Stimulated activated naive CD8-positive, alpha-beta T cell treated with anti-CD3 and anti-CD28 coated beads, Interleukin-15, Interleukin-2, amounts not matched to agents 100 U/mL and 50 U/mL, for 24 hours (primary cell): ENCODE measurements at regions not wholly inside any gene's neighbourhood (a gene's known extent, or its start where the extent isn't known, plus 50 kb on each side); places are given as distances from the start of the nearest gene placed in this dataset.

Experiments
- ATAC-seq: fragments of 150-1000 bp; cut with Tn5 transposase; one replicate; pipeline ENCODE4 v1.10.0; 2021
- DNase-seq: peaks from one replicate; pipeline ENCODE4 v3.0.0; 2021

DNA sequence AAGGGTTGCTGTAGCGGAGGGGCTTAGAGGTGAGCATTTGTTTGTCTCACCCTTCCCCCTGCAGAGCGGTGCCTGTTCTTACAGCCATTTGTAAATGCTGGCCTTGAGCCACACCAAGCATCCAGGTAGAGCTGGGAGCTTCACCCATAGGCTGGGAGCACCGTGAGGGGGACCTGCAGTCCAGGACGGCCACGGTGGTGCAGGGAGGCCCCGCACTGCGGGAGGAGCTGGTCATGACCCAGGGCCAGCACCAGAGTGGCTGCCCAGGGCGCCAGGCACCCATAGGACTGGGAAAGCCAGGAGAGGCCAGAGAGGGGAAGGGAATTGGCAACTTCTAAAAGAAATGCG is 197.3 kb upstream of the ADAMTS16 start:
- ATAC-seq (no peak), DNase-seq (no peak)

DNA sequence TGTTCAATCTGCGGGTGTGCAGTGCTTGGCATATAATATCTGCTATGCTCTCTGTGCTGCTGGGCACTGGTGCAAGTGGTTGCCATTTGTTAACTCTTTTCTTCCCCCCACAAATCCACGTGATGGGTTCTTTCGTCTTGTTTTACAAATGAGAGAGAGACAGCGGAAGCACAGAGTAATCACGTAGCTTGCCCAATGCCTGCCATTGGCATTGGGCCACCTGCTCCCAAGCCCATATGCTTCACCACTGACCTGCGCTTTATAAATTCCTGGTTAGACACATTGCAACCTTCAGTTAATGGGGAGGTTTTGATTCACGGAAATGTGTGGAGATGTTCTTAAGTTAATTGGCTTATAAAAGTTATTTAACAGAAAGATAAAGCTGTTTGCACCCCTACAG is 194.8 kb upstream of the ADAMTS16 start:
- no peak for ATAC-seq

DNA sequence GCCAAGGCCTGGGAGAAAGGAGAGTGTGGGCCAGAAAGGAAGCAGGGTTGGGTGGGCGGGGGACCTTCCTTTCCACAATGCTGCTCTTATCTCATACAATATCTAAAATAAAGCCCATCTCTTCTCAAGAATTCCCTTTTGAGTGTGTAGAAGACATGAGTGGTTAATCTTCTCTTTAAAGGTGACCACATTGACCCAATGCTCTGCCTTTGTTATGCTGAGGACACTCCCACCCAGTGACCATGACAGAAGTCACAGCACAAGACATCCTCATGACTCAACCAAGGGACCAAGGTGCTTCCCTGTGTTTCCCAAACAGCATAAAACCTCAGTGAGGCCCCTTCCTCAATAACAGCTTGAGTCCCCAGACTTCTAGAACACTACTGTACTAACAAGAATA is 193.0 kb upstream of the ADAMTS16 start:
- DNase-seq (no peak), ATAC-seq (no peak)

More for the DNA sequence above, 194.8 kb upstream of the ADAMTS16 start:
- no peak for DNase-seq

DNA sequence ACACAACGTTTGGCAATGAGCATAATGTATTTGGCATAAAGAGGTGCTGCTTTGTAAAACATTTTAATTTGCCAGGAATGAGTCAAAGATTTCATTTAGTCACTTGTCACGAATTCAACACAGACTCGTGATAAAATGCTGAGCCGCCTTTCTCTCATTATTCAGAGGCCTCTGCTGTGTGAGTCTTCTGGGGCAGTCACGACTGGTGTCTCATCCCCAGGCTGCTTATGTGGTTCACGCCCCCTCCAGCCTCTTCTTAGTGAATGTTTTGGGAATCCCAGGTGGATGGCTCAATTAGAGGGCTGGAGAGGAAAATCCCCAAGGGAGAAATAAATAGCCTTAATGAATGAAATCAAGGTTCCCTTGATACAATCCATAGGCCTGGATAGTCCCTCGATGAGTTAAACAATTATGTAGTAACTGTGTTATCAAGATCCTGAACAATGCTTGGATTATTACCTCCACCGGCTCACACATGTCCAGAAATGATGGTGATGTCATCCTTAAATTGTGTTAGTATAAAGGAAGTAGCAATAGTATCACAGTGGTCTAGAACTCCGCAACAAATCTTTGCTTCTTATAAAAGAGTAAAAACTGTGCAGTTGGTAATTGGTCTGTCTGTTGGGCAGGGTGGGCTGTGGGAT is 192.1 kb upstream of the ADAMTS16 start:
- ATAC-seq (no peak), DNase-seq (no peak)

DNA sequence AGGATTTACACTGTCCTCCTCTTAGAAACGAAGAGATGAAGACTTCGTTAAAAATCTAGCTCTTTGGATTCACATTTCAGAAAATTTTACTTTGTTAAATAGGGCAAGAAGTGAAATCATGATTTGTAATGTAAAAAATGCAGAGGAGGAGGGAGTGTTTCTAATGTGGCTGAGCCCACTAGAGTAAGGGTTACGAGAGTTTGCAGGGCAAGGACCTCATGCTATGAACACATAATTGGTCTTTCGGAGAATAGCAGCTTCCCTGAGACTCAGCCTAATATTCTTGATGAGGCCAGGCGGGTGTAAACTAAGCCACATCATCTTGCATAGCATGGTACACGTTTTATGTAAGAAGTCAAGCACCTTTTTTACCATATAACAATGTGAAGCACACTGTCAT is 191.0 kb upstream of the ADAMTS16 start:
- ATAC-seq (no peak), DNase-seq (no peak)

DNA sequence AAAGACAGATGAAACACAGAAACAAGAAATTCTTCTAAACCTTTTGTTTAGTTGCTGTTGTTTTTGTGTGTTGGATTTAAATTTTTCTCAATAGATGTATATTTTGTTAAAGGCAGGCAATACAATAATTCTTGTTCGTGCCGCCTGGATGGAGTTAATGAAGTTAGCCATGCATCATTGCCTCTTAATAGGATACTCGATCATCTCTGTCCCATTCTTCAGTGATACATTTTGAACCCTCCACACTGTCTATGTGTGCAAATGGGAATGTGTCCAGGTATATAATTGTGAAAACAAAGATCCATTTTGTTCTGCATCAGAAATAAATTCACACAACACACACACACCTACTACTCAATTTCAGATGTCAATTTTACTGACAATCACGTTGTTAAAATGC is 186.6 kb upstream of the ADAMTS16 start:
- DNase-seq: no peak
- ATAC-seq: no peak

DNA sequence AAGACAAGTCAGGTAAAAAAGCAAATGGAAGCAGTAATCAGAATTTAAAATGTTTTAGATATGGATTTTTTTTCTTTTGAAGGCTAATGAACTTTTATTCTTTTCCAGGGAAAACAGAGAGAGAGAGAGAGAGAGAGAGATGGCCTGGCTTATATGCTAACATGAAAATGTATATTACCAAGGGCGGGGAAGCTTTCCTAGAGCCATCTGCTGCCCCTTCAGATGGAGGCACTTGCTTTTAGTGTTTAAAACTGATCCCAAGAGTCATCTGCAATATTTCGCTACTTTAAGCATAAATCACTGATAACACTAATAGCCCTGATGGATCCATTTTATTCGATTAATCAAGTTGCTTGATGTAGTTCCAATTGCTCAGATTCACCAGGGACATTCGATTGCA is 186.1 kb upstream of the ADAMTS16 start:
- DNase-seq (no peak), ATAC-seq (no peak)

DNA sequence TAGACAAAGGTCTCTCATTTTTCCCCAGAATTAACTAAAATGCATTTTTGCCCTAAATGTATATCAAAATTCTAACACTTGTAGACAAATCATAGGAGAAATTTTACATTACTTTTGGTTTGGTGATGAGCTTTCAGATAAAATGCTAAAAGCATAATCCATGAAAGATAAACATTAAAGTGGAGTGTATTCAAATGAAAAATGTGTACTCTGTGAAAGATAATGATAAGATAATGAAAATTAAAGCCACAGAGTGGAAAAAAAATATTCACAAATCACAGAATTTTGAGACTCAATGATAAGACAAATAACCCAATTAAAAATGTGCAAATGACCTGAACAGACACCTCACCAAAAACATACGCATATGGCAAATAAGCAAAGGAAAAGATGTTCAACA is 176.9 kb upstream of the ADAMTS16 start:
- ATAC-seq (no peak), DNase-seq (no peak)

DNA sequence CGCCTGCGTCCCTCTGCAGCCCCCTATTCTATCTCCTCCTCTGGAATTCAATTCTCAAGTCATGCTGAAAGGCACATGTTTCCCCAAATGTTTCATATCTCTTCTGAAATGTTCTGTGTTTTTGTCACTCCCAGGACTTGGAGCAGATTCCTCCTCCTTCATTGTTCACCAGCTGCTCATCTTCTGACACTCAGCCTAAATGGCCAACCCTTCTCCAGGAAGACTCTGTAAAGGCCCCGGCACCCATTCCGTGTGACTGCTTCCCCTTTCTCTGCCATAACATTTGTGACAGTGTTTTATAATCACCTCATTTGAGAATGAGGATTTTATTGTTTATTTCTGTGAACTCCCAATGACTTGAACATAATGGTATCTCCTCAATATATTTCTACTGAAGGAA is 170.8 kb upstream of the ADAMTS16 start:
- DNase-seq: no peak
- ATAC-seq: no peak

DNA sequence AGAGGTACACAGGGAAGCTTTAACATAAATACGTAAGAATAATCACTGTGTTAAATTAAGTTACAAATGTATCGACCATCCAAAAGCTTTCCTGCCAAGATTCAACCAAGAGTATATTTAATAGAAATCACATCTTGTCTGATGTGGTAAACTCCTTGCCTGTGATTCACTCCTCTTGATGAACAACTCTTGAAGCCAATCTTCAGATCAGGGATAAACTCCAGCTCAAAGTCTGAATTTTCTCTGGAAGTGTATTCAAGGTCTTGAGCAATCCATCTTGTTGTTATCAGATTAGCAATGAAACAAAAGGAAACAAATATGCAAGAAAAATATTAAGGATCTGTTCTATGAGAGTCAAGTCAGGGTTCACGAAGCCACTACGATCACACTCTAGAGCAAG is 170.0 kb upstream of the ADAMTS16 start:
- no peak for DNase-seq
- no peak for ATAC-seq

DNA sequence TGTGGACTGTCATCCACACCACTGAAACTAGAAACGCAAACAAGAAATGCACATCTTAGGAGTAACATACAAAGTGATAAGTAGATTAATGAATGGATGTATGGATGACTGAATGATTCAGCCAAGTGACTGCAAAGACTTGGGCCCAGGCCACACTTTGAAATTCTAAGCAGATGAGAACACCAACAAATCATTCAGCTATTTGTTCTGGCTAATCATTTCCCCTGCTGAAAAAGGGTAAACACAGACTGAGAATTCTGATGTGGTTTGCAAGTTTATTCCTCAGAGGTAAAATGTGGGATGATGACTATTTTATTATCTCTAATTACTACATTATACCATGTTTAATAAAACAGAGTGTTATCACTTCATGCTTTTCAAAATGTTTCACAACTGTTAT is 163.2 kb upstream of the ADAMTS16 start:
- DNase-seq: no peak
- no peak for ATAC-seq

DNA sequence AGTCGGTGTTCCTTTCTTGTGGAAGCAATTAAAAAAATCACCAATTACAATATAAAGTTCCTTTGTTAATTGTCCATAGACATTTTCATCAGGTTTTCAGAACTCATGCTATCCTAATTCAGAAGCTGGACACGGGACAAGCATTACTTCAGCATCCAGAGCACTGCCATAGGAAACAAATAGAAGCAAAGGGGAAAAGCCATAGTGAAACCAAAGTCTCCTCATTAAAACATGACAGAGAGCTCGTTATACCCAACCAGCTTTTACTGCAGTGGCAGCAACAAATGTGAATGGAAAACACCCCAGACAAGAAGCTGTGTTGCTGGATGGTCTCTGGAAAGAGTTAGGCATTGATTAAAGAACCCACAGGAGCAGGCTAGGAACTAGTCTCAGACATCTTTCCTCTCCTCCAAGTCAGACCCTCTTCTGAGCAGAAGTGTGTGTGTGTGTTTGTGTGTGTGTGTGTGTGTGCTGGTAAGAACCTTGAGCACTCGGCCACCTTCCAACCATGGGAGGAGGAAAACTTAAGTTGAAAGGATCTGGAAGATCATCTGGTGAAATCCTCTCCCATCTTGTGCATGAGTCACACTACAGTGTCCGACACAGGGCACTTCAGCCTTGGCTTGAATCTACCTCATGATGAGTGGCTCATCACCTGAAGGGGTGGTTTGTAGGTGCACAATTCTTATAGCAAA is 162.6 kb upstream of the ADAMTS16 start:
- no peak for DNase-seq
- ATAC-seq: no peak

DNA sequence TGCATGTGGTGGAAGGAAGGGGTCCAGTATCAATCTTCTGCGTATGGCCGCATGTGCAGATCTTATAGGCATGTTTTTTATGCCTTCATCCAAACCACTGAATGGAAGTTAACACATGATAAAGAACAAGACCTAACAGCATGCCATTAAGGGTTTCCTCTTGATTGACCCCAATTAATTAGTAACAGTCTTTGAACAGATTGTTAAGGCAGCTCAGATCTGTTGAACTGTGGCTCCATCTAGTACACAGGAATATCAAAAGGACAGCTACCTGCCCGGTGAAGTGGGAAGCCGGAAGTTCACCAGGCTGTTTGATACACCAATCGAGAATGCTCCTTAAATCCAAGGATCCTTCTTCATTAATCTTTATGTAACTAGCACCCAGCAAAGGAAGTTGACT is 159.9 kb upstream of the ADAMTS16 start:
- ATAC-seq (no peak), DNase-seq (no peak)

DNA sequence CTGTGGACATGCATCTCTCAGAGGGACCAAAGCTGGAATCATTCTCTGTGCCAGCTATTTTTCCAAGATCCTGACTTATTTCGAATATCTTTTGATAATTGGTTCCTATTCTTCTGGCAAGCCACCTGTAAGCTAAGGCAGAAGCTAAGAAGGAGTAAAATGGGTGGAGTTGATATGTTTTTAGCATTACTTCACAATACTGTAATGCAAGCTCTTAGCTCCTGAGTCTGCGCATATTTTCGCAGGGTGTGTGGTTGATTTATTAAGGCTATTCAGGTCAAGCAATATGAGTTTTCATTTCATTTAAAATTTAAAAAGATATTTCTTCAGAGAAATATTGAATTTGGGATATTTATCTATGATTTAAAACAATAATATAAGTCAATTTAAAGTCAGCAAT is 158.5 kb upstream of the ADAMTS16 start:
- DNase-seq (no peak), ATAC-seq (no peak)

DNA sequence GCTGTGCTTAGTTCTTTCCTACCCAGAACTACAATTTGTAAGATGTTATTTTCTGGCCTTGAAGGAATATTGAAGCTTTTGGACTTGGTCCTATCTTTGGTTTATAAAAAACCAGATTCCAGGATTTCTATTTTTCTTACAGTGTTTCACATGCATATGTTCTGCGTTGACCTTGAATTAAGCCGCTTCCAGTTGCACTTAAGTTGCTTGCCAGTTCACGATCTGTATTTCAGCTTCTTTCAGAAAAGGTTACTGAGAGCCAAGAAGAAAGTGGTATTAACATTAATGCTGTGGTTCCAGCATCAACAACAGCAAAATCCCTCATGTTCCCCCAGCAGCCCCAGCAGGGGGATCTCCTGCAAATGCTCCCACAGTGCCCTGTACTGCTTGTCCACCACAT is 156.4 kb upstream of the ADAMTS16 start:
- DNase-seq: no peak
- ATAC-seq: no peak

DNA sequence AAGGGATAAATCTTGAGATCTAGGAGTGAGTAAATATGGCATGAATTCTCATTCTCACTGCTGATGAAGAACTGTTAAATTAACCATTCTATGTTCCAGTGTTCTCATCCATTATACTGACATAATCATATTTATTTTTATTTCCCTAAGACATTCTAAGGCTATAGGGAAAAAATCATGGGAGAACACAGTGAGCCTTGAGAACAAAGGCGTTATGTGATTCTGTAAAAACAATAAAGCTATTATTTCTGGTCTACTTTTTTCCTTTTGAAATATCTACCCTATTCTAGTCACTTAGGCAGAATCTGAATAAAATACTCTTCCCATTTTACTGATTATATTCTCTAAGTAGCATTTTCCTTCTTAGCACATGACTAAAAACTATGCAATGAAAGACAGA is 155.7 kb upstream of the ADAMTS16 start:
- DNase-seq: no peak
- no peak for ATAC-seq

DNA sequence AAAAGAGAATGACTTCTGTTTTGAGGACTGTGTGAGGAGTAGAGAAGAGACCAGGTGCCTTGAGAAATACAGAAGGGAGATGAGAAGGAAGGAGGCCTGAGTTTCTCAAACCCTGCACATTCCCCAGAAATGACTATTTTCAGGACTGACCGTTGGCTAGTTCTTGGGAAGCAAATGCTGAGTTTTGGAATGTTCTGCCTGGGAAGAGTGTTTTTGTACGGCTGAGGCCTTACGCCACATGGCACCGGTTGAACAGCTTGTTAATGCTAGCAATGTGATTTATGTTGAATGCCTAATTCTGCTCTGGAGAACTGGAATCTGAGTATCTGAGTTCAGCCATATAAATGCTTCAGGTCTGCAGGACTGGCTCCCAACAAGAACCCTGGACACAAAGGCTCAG is 152.7 kb upstream of the ADAMTS16 start:
- ATAC-seq (no peak), DNase-seq (no peak)

DNA sequence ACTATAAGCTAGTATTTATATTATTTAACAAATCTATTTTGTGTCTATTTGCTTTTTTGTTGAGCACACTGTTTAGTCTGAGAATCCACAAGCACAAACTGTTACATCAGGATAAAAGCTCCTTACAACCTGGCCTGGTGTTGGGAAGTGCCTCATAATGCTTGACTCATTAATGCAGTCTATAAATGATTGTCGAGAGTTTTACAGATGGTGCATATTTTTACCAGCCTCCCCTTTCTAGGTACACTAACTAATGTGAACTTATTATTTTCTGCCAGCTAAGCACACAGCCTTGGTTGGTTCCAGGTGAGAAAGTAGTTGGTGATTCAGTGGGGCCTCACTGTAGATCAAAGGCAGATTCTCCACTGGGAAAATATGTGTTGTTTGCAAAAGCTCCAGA is 151.0 kb upstream of the ADAMTS16 start:
- DNase-seq (no peak), ATAC-seq (no peak)

DNA sequence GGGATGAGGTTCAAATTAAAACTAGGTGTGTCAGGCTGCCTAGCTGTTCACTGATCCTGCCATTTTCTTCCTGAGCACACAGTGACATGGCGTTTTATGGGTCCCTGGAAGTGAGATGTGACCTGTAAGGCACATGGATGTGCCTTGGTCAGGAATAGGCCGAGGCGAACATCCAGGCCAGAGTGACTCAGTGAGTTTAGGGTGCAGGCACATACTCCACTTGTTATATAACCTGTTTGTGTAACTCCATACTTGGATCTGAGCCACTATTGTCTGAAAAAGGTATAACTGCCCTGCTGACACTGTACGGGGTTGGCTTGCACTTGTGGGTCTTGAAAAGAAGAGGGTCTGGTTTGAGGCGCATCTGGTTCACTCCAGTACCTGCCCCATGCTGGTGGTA is 150.1 kb upstream of the ADAMTS16 start:
- DNase-seq: no peak

DNA sequence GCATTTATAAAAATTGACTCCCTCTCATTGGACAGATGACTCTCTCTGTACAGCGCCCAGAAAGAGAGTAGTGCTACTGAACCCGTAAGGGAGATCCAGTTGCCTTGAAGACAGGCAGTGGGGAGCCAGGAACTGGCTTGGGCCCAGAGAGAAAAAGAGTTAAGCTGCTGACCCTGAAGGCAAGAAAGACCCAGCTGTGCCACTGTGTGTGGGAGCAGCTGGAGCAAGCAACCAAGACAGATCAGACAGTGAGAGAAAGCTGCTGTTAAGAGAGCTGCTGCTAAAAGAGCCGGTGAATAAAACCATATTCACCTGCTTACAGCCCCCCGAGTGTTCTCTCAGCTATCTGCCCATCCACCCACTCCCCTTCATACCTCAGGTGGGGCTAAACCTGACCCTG is 149.7 kb upstream of the ADAMTS16 start:
- ATAC-seq (no peak), DNase-seq (no peak)

More for the DNA sequence above, 150.1 kb upstream of the ADAMTS16 start:
- ATAC-seq: no peak

DNA sequence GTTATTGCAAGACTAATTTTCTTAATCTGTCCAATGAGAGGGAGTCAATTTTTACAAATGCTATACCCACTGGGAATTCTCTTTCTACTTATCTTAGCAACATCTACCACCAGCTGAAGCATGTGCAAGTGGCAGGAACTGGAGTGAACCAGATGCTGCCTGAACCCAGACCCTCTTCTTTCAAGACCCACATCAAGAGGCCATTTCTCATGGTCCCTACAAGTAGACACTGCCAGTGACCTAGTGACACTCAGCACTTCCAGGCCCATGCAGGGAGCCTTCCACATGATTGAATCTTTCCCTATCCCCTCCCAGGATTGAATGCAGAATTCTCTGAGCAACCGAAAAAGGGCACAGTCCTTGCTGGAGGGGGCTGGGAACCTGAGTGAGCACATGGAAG is 148.2 kb upstream of the ADAMTS16 start:
- DNase-seq (no peak), ATAC-seq (no peak)

DNA sequence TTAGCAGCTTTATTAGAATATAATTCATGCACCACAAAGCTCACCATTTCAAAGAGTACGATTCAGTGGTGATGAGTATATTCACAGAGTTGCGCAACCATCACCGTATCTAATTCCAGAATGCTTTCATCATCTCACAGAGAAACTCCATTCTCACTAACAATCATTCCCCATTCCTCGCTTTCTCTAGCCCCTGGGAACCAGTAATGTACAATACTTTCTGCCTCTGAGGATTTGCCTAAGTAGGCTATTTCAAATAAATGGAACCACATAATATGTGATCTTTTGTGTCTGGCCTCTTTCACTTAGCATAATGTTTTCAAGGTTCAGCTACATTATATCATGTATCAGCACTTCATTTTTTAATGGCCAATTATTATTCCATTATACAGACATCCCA is 145.1 kb upstream of the ADAMTS16 start:
- no peak for DNase-seq
- no peak for ATAC-seq

DNA sequence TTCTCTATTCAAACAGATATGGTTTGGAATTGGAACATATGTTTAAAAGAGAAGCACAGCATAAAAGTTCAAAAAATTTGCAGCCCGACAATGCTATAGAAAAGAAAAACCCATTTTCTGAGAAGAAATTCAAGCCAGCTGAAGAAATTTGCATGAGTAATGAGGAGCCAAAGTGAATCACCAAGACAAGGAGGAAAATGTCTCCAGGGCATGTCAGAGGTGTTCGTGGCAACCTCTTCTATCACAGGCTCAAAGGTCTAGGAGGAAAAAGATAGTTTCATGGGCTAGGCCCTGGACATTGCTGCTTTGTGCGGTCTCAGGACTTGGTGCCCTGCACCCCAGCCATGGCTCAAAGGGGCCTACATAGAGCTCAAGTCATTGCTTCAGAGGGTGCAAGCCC is 134.8 kb upstream of the ADAMTS16 start:
- DNase-seq (no peak), ATAC-seq (no peak)

DNA sequence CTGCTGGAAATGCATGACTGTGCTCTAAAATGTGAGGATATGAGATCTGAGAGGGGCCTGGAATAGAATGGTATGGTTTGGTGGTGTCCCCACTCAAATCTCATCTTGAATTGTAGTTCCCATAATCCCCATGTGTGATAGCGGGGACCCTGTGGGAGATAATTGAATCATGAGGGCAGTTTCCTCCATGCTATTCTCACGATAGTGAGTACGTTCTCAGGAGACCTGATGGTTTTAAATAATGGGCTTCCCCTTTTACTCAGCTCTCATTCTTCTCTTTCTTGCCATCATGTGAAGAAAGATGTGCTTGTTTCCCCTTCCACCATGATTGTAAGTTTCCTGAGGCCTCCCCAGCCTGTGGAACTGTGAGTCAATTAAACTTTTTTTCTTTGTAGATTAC is 133.6 kb upstream of the ADAMTS16 start:
- DNase-seq (no peak), ATAC-seq (no peak)

DNA sequence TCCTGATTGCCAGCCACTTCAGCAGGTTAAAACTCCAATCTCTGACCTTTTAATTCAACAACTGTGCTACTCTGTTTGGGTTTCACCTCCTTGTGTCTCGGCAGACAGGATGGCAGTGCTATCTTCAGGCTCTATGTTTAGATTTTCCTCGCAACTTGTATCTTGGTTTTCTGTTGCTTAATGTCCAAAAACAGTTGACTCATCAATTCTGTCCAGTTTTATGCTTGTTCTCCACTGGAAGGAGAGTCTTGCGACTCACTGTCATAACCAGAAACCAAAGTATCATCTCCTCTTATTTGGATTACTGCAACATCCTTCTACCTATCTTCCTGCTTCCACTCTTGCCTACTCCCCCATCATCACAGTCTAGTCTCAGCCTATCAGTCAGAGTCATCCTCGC is 130.9 kb upstream of the ADAMTS16 start:
- no peak for ATAC-seq
- no peak for DNase-seq
